Fibroblast of skin of right quadriceps (primary cell): ENCODE measurements at regions not wholly inside any gene's neighbourhood (a gene's known extent, or its start where the extent isn't known, plus 50 kb on each side); places are given as distances from the start of the nearest gene placed in this dataset.
A peak's percentile ranks its signal among the peaks of the same experiment; 100 is the strongest.

ENCODE experiments used
- DNase-seq: peaks from one replicate; pipeline ENCODE4 v3.0.0-alpha.2; 2013

DNA sequence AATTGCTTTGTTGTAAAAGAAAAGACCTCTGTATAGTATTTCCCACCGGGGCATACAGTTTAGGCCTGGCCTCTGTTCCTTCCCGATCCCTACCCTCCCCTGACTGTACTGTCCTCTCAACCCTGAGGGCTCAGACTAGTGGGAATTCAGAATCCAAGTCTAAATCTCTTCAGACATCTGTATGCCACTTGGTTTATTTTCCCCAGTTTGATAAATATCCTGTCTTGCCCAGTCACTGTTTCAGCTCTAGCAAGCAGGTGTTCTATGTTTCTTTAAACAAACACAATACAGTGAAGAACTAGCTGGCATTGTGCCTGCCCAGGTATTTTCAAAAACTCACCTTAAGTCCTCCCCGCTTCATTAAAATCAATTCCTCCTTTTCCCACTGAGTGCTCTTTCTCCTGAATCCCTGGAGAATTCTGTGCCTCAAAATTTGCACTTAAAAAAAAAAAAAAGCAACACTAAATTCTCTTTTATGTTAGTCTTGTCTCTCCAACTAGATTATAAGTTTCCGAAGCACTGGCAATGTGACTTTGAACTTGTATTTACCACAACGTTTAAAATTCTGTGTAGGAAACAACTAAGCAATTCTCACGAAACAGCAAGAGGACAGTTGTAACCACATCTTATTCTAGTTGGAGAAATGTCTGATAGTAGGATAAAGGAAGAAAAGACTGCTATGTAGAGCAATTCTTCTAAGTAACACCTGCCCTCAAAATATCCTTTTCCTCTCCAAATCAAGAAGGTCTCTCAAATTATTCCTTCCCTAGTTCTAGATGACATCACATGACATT lies 112.0 kb upstream of the CARMIL1 start:
- DNase-seq: no peak

DNA sequence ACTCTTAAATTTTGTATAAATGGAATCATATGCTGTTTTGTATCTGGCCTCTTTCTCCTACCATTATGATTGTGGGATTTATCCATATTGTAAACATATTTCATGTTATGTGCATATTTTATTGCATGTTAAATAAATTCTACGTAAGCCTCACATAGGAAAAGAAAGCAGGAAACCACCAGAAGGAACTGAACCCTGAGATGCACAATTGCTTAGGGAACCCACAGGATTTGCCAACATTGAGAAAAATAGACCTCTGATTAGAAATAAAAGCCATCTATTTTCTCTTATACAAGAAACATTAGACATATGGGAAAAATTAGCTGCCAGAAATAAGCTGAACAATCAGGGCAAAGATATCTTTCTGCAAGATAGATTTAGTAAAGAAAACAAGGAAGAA lies 111.2 kb upstream of the CARMIL1 start:
- no peak for DNase-seq

DNA sequence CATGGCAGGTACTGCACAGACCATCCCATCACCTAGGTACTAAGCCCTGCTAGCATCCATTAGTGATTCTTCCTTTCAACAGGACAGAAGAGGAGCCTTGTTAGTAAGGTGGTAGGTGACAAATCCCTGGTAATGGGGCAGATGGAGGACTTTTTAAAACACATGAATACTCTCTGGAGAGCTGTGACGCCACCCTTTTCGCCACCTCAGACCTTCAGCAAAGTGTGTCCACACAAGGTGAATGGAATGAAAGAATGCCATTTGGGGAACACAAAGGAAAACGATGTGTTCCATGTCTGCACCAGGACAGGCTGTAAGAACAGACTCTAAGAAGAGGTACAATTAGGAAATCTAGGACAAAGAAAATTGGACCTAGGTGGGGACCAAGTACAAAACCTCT lies 110.5 kb upstream of the CARMIL1 start:
- no peak for DNase-seq

DNA sequence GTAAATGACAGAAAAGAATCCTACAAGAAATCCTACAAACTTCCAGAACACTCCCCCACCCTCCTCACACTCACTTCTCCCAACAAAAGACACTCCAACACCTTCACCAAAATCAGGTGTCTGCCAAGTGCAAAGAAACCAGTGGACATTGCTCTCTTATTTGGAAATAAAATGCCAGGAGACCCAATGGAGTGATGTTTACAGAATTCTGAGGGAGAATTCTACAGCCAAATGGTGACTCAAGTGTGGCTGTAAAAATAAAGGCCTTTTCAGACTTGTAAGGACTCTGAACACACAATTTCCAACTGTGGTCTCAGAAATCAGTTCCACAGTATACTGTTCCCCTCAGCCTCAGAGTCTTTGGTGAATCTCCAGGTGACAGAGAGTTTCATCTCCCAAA lies 109.6 kb upstream of the CARMIL1 start:
- DNase-seq: no peak

GRCh38 chr6:25169961-25170360 lies 109.2 kb upstream of the CARMIL1 start:
- no peak for DNase-seq

DNA sequence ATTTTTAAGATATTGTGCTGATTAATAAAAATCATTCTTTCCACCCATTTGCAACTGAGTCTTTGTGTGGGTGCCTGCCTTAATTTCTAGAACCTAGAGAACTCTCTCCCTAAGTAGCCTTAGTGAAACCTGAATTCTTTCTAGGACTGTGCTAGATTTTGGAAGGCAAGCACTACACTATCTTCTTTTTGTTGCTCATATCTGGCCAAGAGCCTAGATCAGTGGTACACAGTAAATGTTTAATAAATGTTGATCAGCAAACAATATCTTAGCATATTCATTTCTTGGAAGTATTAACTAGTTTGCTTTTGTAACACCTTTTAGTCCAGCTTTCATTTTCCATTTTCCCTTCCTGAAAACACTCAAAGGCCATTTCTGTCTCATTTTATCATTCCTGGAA lies 108.5 kb upstream of the CARMIL1 start:
- DNase-seq: no peak

GRCh38 chr6:25171301-25171700 lies 107.9 kb upstream of the CARMIL1 start:
- DNase-seq: no peak

- peak; percentile 99 for DNase-seq
These were observed 106.4 kb upstream of the CARMIL1 start for GRCh38 chr6:25172819-25173218.

GRCh38 chr6:25173246-25173645 lies 105.9 kb upstream of the CARMIL1 start:
- no peak for DNase-seq

DNA sequence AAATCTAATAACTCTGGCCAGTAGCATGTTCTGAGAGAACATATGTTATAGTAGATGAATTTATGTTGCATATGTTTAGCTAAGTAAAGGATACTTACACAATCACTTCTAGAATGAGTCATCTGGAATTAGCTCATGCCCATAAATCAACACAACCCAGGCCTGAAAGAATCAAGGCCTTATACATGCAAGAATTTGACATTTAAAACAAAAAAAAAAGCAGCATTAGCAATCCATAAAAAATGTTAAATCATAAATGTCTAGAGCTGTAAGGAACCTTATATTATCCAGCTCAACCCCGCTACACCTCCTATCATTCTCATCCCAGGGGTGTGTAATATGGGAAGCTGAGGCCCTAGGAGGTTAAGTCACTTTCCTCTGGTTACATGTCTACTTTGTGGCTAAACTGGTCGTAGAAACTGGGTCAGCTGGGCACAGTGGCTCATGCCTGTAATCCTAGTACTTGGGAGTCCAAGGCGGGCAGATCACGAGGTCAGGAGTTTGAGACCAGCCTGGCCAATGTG lies 105.2 kb upstream of the CARMIL1 start:
- DNase-seq: peak; percentile 98

GRCh38 chr6:25174678-25175077 lies 104.5 kb upstream of the CARMIL1 start:
- no peak for DNase-seq

DNA sequence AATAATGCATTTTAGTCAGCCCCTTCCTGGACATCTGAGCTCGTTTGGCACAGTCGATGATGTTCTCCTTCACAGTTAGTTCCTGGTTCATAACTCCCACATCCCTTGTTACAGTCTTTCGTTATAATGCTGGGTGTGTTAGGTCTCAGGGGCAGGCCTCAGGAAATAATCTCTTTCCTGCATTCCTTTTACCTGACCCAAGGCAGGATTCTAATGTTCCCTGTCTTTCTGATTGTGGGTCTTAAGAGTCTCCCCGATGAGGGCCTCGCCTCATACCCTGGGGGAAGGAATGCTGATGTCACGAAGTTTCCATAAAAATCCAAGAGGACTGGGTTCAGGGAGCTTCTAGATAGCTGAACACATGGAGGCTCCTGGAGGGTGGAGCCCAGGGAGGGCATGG lies 104.0 kb upstream of the CARMIL1 start:
- DNase-seq: peak; percentile 68

DNA sequence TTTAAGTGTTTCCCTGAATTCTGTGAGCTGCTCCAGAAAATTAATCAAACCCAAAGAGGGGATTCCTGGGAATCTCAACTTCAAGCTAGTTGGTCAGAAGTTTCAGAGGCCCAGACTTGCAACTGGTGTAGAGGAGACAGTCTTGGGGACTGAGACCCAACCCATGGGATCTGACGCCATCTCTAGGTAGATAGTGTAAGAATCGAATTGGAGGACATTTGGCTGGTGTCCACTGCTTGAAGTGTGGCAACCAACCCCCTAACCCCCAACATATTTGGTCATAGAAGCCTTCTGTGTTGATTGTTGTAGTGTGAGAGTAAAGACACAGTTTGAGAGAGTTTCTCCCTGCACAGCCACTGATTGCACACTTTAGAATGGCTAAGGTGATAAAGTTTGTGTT lies 103.5 kb upstream of the CARMIL1 start:
- no peak for DNase-seq

DNA sequence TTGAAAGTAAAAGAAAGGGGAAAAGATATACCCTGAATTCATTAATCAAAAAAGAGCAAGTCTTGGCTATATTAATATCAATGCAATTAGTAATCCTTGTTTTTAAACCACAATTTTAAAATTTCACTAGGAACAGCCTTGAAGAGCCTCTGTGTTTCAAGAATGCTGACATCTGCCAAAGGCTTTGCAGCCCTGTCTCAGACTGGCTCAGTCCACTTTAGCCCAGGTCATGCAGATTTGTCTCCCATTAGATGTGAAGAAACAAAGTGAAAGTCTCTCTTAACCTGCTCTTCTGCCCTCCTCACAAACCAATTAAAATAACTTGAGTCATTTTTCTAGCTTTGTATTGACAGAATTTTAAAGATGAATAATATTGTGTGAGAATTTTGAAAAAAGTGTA lies 102.7 kb upstream of the CARMIL1 start:
- no peak for DNase-seq

- no peak for DNase-seq
These were observed 101.6 kb upstream of the CARMIL1 start for GRCh38 chr6:25177500-25178028.

DNA sequence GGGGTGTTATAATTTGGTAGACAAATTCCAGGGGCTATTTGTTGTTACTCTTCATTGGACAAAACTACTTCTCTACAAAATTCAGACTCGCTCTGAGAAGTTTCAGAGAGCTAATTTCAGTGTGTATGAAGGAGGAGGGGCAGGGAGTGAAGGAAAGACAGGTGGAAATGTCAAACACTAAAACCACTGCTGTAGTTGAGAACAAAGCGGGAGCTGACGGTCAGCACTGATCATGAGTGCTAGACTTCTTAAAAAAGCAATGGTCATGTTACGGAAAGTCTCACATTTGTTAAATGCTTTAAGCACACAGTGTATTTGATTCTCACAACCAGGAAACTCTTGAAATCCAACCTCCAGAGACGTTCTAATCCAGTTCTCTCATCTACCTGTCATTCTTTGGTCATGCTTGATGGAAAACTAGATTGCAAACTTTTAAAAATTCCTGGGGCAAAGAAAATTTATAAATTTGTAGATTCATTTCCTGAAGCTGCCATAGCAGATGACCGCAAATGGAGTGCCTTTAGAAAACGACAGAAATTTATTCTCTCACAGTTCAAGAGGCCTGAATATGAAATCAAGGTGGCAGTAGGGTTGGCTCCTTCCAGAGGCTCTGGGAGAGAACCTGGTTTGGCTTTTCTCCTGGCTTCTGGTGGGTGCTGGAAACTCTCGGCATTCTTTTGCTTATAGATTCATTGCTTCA lies 100.7 kb upstream of the CARMIL1 start:
- no peak for DNase-seq

DNA sequence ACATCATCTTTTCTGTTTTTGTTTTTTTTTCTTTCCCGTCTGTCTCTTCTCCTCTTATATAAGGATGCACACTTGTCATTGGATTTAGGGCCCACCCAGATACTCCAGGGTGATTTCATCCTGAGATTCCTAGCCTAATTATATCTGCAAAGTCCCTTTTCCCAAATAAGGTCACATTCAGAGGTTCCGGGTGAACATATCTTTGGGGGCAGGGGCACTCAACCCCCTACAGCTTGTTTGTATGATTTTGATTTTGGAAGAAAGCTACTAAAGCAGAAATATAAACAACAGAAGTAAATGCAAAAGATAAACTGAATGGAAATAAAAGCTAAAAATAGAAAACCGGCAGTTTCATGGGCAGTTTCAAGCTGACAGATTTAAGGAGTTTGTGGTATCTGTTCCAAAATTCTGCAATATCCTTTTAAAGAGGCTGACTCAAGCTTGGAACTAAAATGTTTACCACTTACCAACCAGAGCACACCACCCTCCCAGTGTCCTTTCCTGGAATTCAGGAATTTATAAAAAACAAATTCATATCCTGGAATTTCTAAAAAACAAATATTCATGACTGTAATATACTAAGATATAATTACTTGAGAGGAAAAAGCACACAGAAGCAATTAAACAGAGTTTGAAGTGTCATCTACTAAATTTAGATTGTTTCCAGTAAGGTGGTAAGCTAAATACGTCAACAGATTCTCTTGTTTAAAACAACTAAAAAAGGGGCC lies 100.0 kb upstream of the CARMIL1 start:
- DNase-seq: peak; percentile 93

GRCh38 chr6:25180630-25181349 lies 98.4 kb upstream of the CARMIL1 start:
- DNase-seq: no peak

DNA sequence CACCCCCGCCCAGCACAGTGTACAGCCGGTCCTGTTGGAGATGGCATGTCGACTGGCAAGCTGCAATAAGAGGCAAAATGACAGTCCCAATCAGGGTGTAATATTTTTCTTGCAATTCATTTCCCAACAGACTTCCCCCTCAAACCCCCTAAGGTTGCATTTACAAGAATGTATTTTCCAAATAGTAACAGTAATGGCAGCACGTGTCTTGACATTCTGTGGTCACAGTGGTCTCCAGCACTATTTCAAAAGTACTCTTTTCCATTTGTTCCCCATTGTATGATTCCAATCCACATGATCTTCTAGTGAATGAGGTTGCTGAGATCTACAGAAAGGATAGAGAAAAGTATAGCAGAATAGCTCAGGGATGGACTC lies 97.8 kb upstream of the CARMIL1 start:
- DNase-seq: no peak

DNA sequence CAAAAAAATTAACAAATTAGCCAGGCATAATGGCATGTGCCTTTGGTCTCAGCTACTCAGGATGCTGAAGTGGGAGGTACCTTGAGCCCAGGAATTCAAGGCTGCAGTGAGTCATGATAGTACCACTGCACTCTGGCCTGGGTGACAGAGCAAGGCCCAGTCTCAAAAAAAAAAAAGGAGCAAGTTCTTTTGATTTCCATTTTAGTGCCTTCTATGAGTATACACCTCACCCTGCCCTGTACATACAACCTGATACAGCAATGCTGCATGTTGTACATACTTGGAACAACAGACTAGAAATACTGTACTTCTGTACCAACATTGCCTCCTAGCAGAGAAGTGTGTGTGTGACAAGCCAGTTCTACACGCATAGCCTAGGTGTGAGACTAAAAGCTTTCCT lies 97.3 kb upstream of the CARMIL1 start:
- peak; percentile 57 for DNase-seq

DNA sequence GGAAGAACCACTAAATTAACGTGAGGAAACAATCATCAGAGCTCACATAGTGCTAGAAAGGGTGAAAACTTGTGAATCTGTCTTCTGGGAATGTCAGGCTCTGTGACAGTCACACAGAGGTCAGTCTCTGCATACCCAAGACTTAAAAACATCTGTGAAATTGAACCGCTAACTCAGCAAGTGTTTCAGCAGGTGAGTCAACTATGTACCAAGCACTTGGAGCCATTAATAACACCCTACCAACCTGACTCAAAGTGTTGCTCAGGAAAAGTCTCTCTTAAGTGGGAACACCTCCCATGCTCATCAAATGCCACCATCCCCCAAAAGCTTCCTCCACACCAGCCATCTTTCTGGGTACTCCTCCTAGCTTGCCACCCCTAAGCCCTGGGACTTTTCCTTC lies 92.3 kb upstream of the CARMIL1 start:
- DNase-seq: no peak

GRCh38 chr6:25188232-25188631 lies 90.9 kb upstream of the CARMIL1 start:
- no peak for DNase-seq
